ENCODE measurements at regions not wholly inside any gene's neighbourhood (a gene's known extent, or its start where the extent isn't known, plus 50 kb on each side); places are given as distances from the start of the nearest gene placed in this dataset.

- TF ChIP-seq TEAD4 (IDR thresholded peaks at IDR 0.05) (no peak), MAX (IDR thresholded peaks at IDR 0.05) (no peak), FOXM1 (IDR thresholded peaks at IDR 0.05; ENCODE audit: borderline replicate concordance, low read depth) (no peak), EP300 (IDR thresholded peaks at IDR 0.05; ENCODE audit: borderline replicate concordance) (no peak), ZBTB7A (IDR thresholded peaks at IDR 0.05; ENCODE audit: low read depth) (no peak), TAF1 (IDR thresholded peaks at IDR 0.05; ENCODE audit: low read depth) (no peak), TCF12 (IDR thresholded peaks at IDR 0.05; ENCODE audit: low read depth) (no peak), REST (IDR thresholded peaks at IDR 0.05; ENCODE audit: low read depth) (no peak), EGR1 (IDR thresholded peaks at IDR 0.05) (no peak), USF1 (IDR thresholded peaks at IDR 0.05) (no peak)
Observed at GRCh38 chr15:85277847-85278370, 102.5 kb upstream of the AKAP13 start.

GRCh38 chr15:85280203-85280602 is 100.2 kb upstream of the AKAP13 start:
- TF ChIP-seq NFIC (IDR thresholded peaks at IDR 0.05) (no peak), MAX (IDR thresholded peaks at IDR 0.05) (no peak), TAF1 (IDR thresholded peaks at IDR 0.05; ENCODE audit: low read depth) (no peak), TCF12 (IDR thresholded peaks at IDR 0.05; ENCODE audit: low read depth) (no peak), YY1 (IDR thresholded peaks at IDR 0.05; ENCODE audit: low read depth) (no peak), USF1 (IDR thresholded peaks at IDR 0.05) (no peak), CEBPB (IDR thresholded peaks at IDR 0.05) (no peak), RAD21 (IDR thresholded peaks at IDR 0.05; ENCODE audit: low read depth) (no peak), ZBTB7A (IDR thresholded peaks at IDR 0.05; ENCODE audit: low read depth) (no peak), FOXM1 (IDR thresholded peaks at IDR 0.05; ENCODE audit: borderline replicate concordance, low read depth) (no peak)

GRCh38 chr15:85281293-85281882 is 99.0 kb upstream of the AKAP13 start:
- TF ChIP-seq YY1 (IDR thresholded peaks at IDR 0.05; ENCODE audit: low read depth) (no peak), MAX (IDR thresholded peaks at IDR 0.05) (no peak), EGR1 (IDR thresholded peaks at IDR 0.05) (no peak), CEBPB (IDR thresholded peaks at IDR 0.05) (no peak), NFIC (IDR thresholded peaks at IDR 0.05) (no peak), TAF1 (IDR thresholded peaks at IDR 0.05; ENCODE audit: low read depth) (no peak), RAD21 (IDR thresholded peaks at IDR 0.05; ENCODE audit: low read depth) (no peak), REST (IDR thresholded peaks at IDR 0.05; ENCODE audit: low read depth) (no peak), USF1 (IDR thresholded peaks at IDR 0.05) (no peak), TCF12 (IDR thresholded peaks at IDR 0.05; ENCODE audit: low read depth) (no peak), ZBTB7A (IDR thresholded peaks at IDR 0.05; ENCODE audit: low read depth) (no peak)

- TF ChIP-seq EP300 (IDR thresholded peaks at IDR 0.05; ENCODE audit: borderline replicate concordance) (no peak), EGR1 (IDR thresholded peaks at IDR 0.05) (no peak), REST (IDR thresholded peaks at IDR 0.05; ENCODE audit: low read depth) (no peak), RAD21 (IDR thresholded peaks at IDR 0.05; ENCODE audit: low read depth) (no peak), TCF12 (IDR thresholded peaks at IDR 0.05; ENCODE audit: low read depth) (no peak), FOXM1 (IDR thresholded peaks at IDR 0.05; ENCODE audit: borderline replicate concordance, low read depth) (no peak)
Observed at GRCh38 chr15:85282504-85283115, 97.8 kb upstream of the AKAP13 start.
